RWPE1 (cell line): ENCODE measurements at regions not wholly inside any gene's neighbourhood (a gene's known extent, or its start where the extent isn't known, plus 50 kb on each side); places are given as distances from the start of the nearest gene placed in this dataset.

ENCODE experiments used
- CTCF ChIA-PET: fragments of 350-600 bp; sonication (Branson Sonifier 250); formaldehyde crosslinking; extraction: SDS; loops from one replicate; lab custom pipeline; 2021; lab: Yijun Ruan, JAX
- POLR2A ChIA-PET: fragments of 400-600 bp; formaldehyde crosslinking; extraction: SDS; loops from one replicate; lab custom pipeline; 2020; ENCODE audit warnings: antibody characterized with exemption; ENCODE audit not compliant: low non-redundant PET; lab: Yijun Ruan, JAX
- DNase-seq: peaks from one replicate; pipeline ENCODE4 v3.0.0; 2012; ENCODE audit warnings: low spot score
- H3K27ac ChIP-seq: fragments of 450-650 bp; 2 replicates; pipeline ENCODE4 v1.5.1; 2017
- CTCF ChIP-seq: fragments of 450-650 bp; conservative IDR thresholded peaks from 2 replicates; pipeline ENCODE4 v1.5.1; 2017; ENCODE audit warnings: low read depth, mild to moderate bottlenecking

GRCh38 chr17:15177343-15177742, 87.8 kb downstream of the PMP22 start:
- CTCF ChIA-PET: interaction anchor here (0.6 kb wide), 1 partner anchor 274 kb away, joined by 3 read pairs; no protein-coding TSS in a partner anchor
- POLR2A ChIA-PET: no interaction called here
- no peak overlapping the region for H3K27ac ChIP-seq
- DNase-seq: no peak
- no peak for TF ChIP-seq CTCF

GRCh38 chr17:15175356-15175755, 89.8 kb downstream of the PMP22 start:
- no peak overlapping the region for H3K27ac ChIP-seq
- DNase-seq: no peak
- ChIA-PET POLR2A (no interaction called here), CTCF (no interaction called here)
- no peak for TF ChIP-seq CTCF

- POLR2A ChIA-PET: no interaction called here
- DNase-seq: peak; percentile 55
- peak; percentile 78 for TF ChIP-seq CTCF
- no peak overlapping the region for H3K27ac ChIP-seq
- CTCF ChIA-PET: interaction anchor here (0.6 to 0.7 kb wide), 3 partner anchors 9 to 271 kb away, joined by 3 to 4 read pairs (median 4); no protein-coding TSS in a partner anchor
These were observed 93.7 kb downstream of the PMP22 start for GRCh38 chr17:15171167-15172047.

- no peak for TF ChIP-seq CTCF
- no peak for DNase-seq
- ChIA-PET POLR2A (no interaction called here), CTCF (no interaction called here)
- H3K27ac ChIP-seq: no peak overlapping the region
These were observed 95.5 kb downstream of the PMP22 start for GRCh38 chr17:15169676-15170075.

- no peak overlapping the region for H3K27ac ChIP-seq
- ChIA-PET POLR2A (no interaction called here), CTCF (no interaction called here)
- TF ChIP-seq CTCF: no peak
- DNase-seq: no peak
These were observed 96.7 kb downstream of the PMP22 start for GRCh38 chr17:15168379-15168778.

- TF ChIP-seq CTCF: no peak
- ChIA-PET POLR2A (no interaction called here), CTCF (no interaction called here)
These were observed 103.7 kb downstream of the PMP22 start for GRCh38 chr17:15161395-15161794.

More at GRCh38 chr17:15161395-15161794, 103.7 kb downstream of the PMP22 start:
- DNase-seq: no peak
- no peak overlapping the region for H3K27ac ChIP-seq
